ENCODE measurements at regions not wholly inside any gene's neighbourhood (a gene's known extent, or its start where the extent isn't known, plus 50 kb on each side); places are given as distances from the start of the nearest gene placed in this dataset.

- no peak for DNase-seq (ENCODE audit: low read depth in 3 of 3)
Observed at GRCh38 chr6:54633601-54634000, 213.0 kb upstream of the FAM83B start.

GRCh38 chr6:54640911-54641310, 205.7 kb upstream of the FAM83B start:
- no peak for DNase-seq (ENCODE audit: low read depth in 3 of 3)

GRCh38 chr6:54646069-54646950, 200.3 kb upstream of the FAM83B start:
- DNase-seq (ENCODE audit: low read depth in 3 of 3): no peak

- DNase-seq (ENCODE audit: low read depth in 3 of 3): no peak
Observed at GRCh38 chr6:54646951-54647664, 199.5 kb upstream of the FAM83B start.

GRCh38 chr6:54654381-54654780, 192.2 kb upstream of the FAM83B start:
- DNase-seq (ENCODE audit: low read depth in 3 of 3): no peak

- no peak for DNase-seq (ENCODE audit: low read depth in 3 of 3)
Observed at GRCh38 chr6:54655162-54655561, 191.4 kb upstream of the FAM83B start.

- no peak for DNase-seq (ENCODE audit: low read depth in 3 of 3)
Observed at GRCh38 chr6:54665278-54665677, 181.3 kb upstream of the FAM83B start.

GRCh38 chr6:54680531-54680930, 166.0 kb upstream of the FAM83B start:
- no peak for DNase-seq (ENCODE audit: low read depth in 3 of 3)

GRCh38 chr6:54681267-54681666, 165.3 kb upstream of the FAM83B start:
- no peak for DNase-seq (ENCODE audit: low read depth in 3 of 3)

GRCh38 chr6:54681987-54682386, 164.6 kb upstream of the FAM83B start:
- no peak for DNase-seq (ENCODE audit: low read depth in 3 of 3)

GRCh38 chr6:54689620-54690019, 157.0 kb upstream of the FAM83B start:
- no peak for DNase-seq (ENCODE audit: low read depth in 3 of 3)

- DNase-seq (ENCODE audit: low read depth in 3 of 3): no peak
Observed at GRCh38 chr6:54690596-54690995, 156.0 kb upstream of the FAM83B start.

GRCh38 chr6:54694928-54695532, 151.5 kb upstream of the FAM83B start:
- DNase-seq (ENCODE audit: low read depth in 3 of 3): no peak

GRCh38 chr6:54695815-54696214, 150.8 kb upstream of the FAM83B start:
- DNase-seq (ENCODE audit: low read depth in 3 of 3): no peak

GRCh38 chr6:54697424-54697823, 149.1 kb upstream of the FAM83B start:
- DNase-seq (ENCODE audit: low read depth in 3 of 3): no peak

GRCh38 chr6:54698974-54699373, 147.6 kb upstream of the FAM83B start:
- no peak for DNase-seq (ENCODE audit: low read depth in 3 of 3)

GRCh38 chr6:54700158-54700557, 146.4 kb upstream of the FAM83B start:
- DNase-seq (ENCODE audit: low read depth in 3 of 3): no peak

GRCh38 chr6:54702772-54703171, 143.8 kb upstream of the FAM83B start:
- no peak for DNase-seq (ENCODE audit: low read depth in 3 of 3)

GRCh38 chr6:54706391-54706790, 140.2 kb upstream of the FAM83B start:
- no peak for DNase-seq (ENCODE audit: low read depth in 3 of 3)

- DNase-seq (ENCODE audit: low read depth in 3 of 3): no peak
Observed at GRCh38 chr6:54706844-54707605, 139.5 kb upstream of the FAM83B start.

GRCh38 chr6:54710456-54710855, 136.1 kb upstream of the FAM83B start:
- no peak for DNase-seq (ENCODE audit: low read depth in 3 of 3)

GRCh38 chr6:54716010-54716409, 130.6 kb upstream of the FAM83B start:
- DNase-seq (ENCODE audit: low read depth in 3 of 3): no peak
